PC-3 (cell line): ENCODE measurements at regions not wholly inside any gene's neighbourhood (a gene's known extent, or its start where the extent isn't known, plus 50 kb on each side); places are given as distances from the start of the nearest gene placed in this dataset.

Experiments
- EZH2 ChIP-seq: fragments of 300-600 bp; sonication (generic); IDR thresholded peaks from one replicate; pipeline ENCODE4 v1.6.1; 2017; ENCODE audit warnings: antibody characterized with exemption, mild to moderate bottlenecking, low read length; ENCODE audit not compliant: unreplicated experiment
- EZH2phosphoT487 ChIP-seq: fragments of 300-600 bp; sonication (generic); IDR thresholded peaks from 2 replicates; pipeline ENCODE4 v1.6.1; 2018; ENCODE audit warnings: mild to moderate bottlenecking, antibody characterized with exemption, low read length, borderline replicate concordance
- TF ChIP-seq, protein P1 (sequence below): fragments of 300-600 bp; sonication (generic); conservative IDR thresholded peaks from 2 replicates; pipeline ENCODE4 v1.5.1; 2017; ENCODE audit warnings: antibody characterized with exemption, low read depth, mild to moderate bottlenecking, low read length

DNA sequence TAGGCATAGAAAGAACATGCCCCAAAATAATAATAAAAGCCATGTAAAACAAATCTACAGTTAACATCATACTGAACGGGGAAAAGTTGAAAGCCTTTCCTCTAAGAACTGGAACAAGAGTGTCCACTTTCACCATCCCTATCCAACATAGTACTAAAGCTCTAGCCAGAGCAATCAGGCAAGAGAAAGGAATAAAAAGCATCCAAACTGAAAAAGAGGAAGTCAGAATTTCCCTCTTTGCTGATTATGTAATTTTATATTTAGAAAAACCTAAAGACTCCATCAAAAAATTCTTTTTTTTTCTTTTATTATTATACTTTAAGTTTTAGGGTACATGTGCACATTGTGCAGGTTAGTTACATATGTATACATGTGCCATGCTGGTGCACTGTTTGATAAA, 661.6 kb upstream of the CBLB start:
- TF ChIP-seq, protein P1, sequence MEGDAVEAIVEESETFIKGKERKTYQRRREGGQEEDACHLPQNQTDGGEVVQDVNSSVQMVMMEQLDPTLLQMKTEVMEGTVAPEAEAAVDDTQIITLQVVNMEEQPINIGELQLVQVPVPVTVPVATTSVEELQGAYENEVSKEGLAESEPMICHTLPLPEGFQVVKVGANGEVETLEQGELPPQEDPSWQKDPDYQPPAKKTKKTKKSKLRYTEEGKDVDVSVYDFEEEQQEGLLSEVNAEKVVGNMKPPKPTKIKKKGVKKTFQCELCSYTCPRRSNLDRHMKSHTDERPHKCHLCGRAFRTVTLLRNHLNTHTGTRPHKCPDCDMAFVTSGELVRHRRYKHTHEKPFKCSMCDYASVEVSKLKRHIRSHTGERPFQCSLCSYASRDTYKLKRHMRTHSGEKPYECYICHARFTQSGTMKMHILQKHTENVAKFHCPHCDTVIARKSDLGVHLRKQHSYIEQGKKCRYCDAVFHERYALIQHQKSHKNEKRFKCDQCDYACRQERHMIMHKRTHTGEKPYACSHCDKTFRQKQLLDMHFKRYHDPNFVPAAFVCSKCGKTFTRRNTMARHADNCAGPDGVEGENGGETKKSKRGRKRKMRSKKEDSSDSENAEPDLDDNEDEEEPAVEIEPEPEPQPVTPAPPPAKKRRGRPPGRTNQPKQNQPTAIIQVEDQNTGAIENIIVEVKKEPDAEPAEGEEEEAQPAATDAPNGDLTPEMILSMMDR = no peak
- TF ChIP-seq EZH2 = no peak
- no peak for TF ChIP-seq EZH2phosphoT487
